Mesenchymal stem cell (in vitro differentiated cells and primary cell): ENCODE measurements at regions not wholly inside any gene's neighbourhood (a gene's known extent, or its start where the extent isn't known, plus 50 kb on each side); places are given as distances from the start of the nearest gene placed in this dataset.

Experiments used
- DNase-seq: peaks from one replicate; pipeline ENCODE4 v3.0.0-alpha.2; 2013
- H2AFZ ChIP-seq: one replicate; pipeline ENCODE4 v1.6.1; 2013; ENCODE audit warnings: low read depth, mild to moderate bottlenecking, control low read depth, inconsistent platforms, low read length, moderate library complexity
- H2AK5ac ChIP-seq: 2 replicates; pipeline ENCODE4 v1.6.1; 2013; ENCODE audit warnings: low read length, moderate library complexity, mild to moderate bottlenecking, inconsistent platforms; ENCODE audit not compliant: severe bottlenecking
- H2BK120ac ChIP-seq: one replicate; pipeline ENCODE4 v1.6.1; 2013; ENCODE audit warnings: low read depth, mild to moderate bottlenecking, inconsistent platforms, low read length, moderate library complexity
- H2BK12ac ChIP-seq, 2 experiments: one replicate each; pipeline ENCODE4 v1.6.1; 2013; ENCODE audit warnings: inconsistent platforms in 2 of 2, low read length in 2 of 2, mild to moderate bottlenecking in 2 of 2, moderate library complexity in 2 of 2, control low read depth in 1 of 2
- H2BK15ac ChIP-seq: one replicate; pipeline ENCODE4 v1.6.1; 2013; ENCODE audit warnings: mild to moderate bottlenecking, low read depth, inconsistent platforms; ENCODE audit not compliant: poor library complexity, severe bottlenecking
- H2BK5ac ChIP-seq: 2 replicates; pipeline ENCODE4 v1.6.1; 2013; ENCODE audit warnings: low read depth, mild to moderate bottlenecking, low read length, control low read depth, inconsistent platforms; ENCODE audit not compliant: poor library complexity, severe bottlenecking
- H3K14ac ChIP-seq, 2 experiments: one replicate each; pipeline ENCODE4 v1.6.1; 2013; ENCODE audit warnings: inconsistent platforms in 2 of 2, low read length in 2 of 2, control low read depth in 1 of 2, mild to moderate bottlenecking in 1 of 2, moderate library complexity in 1 of 2
- H3K18ac ChIP-seq, 2 experiments: one replicate each; pipeline ENCODE4 v1.6.1; 2013; ENCODE audit warnings: inconsistent platforms in 2 of 2, low read length in 2 of 2, control low read depth in 1 of 2, low read depth in 1 of 2, mild to moderate bottlenecking in 1 of 2
- H3K23ac ChIP-seq, 2 experiments: one replicate each; pipeline ENCODE4 v1.6.1; 2013; ENCODE audit warnings: inconsistent platforms in 2 of 2, low read length in 2 of 2, mild to moderate bottlenecking in 2 of 2, moderate library complexity in 2 of 2, control low read depth in 1 of 2
- H3K27ac ChIP-seq: 2 replicates; pipeline ENCODE4 v1.5.1; 2013; ENCODE audit warnings: mild to moderate bottlenecking, moderate library complexity, low read length, control low read depth, inconsistent platforms; ENCODE audit not compliant: poor library complexity, severe bottlenecking
- H3K27me3 ChIP-seq, 2 experiments: 2 replicates each; pipeline versions ENCODE4 v1.6.1 to v1.7.0; 2013; ENCODE audit warnings: low read length in 2 of 2, mild to moderate bottlenecking in 2 of 2, moderate library complexity in 2 of 2, control low read depth in 1 of 2, inconsistent platforms in 1 of 2; ENCODE audit not compliant: control insufficient read depth in 1 of 2, insufficient read depth in 1 of 2
- H3K36me3 ChIP-seq, 2 experiments: 2 replicates each; pipeline versions ENCODE4 v1.6.1 to v1.7.0; 2013; ENCODE audit warnings: low read length in 2 of 2, control low read depth in 1 of 2, inconsistent platforms in 1 of 2, low read depth in 1 of 2, mild to moderate bottlenecking in 1 of 2; ENCODE audit not compliant: insufficient read depth in 2 of 2, control insufficient read depth in 1 of 2
- H3K4ac ChIP-seq, 2 experiments: one replicate each; pipeline ENCODE4 v1.6.1; 2013; ENCODE audit warnings: inconsistent platforms in 2 of 2, low read length in 2 of 2, mild to moderate bottlenecking in 2 of 2, moderate library complexity in 2 of 2, control low read depth in 1 of 2, low read depth in 1 of 2
- H3K4me1 ChIP-seq: 2 replicates; pipeline ENCODE4 v1.6.1; 2013; ENCODE audit warnings: low read depth, low read length, control low read depth; ENCODE audit not compliant: control insufficient read depth, insufficient read depth
- H3K4me2 ChIP-seq: 2 replicates; pipeline ENCODE4 v1.6.1; 2013; ENCODE audit warnings: low read length, mild to moderate bottlenecking, inconsistent platforms; ENCODE audit not compliant: poor library complexity, severe bottlenecking
- H3K4me3 ChIP-seq, 2 experiments: 2 replicates each; pipeline versions ENCODE4 v1.5.1 to v1.7.0; 2013; ENCODE audit warnings: low read length in 2 of 2, mild to moderate bottlenecking in 2 of 2, control low read depth in 1 of 2, low read depth in 1 of 2; ENCODE audit not compliant: insufficient read depth in 1 of 2
- H3K79me1 ChIP-seq: replicated peaks from 2 replicates; pipeline ENCODE4 v1.6.1; 2013; ENCODE audit warnings: mild to moderate bottlenecking, control low read depth, low read length, inconsistent platforms; ENCODE audit not compliant: poor library complexity, severe bottlenecking
- H3K9ac ChIP-seq: 2 replicates; pipeline ENCODE4 v1.7.0; 2013; ENCODE audit warnings: mild to moderate bottlenecking, low read length, moderate library complexity
- H3K9me3 ChIP-seq: 2 replicates; pipeline ENCODE4 v1.7.0; 2013; ENCODE audit warnings: mild to moderate bottlenecking, low read length; ENCODE audit not compliant: control insufficient read depth
- H4K8ac ChIP-seq: one replicate; pipeline ENCODE4 v1.6.1; 2013; ENCODE audit warnings: inconsistent platforms, mild to moderate bottlenecking, low read length, moderate library complexity
- H4K91ac ChIP-seq: one replicate; pipeline ENCODE4 v1.6.1; 2013; ENCODE audit warnings: mild to moderate bottlenecking, low read length, inconsistent platforms
- WGBS: methylation state at CpG from one replicate; pipeline ENCODE4 v1.1.7; 2013; ENCODE audit warnings: mixed read lengths; 5-methylcytosine and 5-hydroxymethylcytosine counted together

DNA sequence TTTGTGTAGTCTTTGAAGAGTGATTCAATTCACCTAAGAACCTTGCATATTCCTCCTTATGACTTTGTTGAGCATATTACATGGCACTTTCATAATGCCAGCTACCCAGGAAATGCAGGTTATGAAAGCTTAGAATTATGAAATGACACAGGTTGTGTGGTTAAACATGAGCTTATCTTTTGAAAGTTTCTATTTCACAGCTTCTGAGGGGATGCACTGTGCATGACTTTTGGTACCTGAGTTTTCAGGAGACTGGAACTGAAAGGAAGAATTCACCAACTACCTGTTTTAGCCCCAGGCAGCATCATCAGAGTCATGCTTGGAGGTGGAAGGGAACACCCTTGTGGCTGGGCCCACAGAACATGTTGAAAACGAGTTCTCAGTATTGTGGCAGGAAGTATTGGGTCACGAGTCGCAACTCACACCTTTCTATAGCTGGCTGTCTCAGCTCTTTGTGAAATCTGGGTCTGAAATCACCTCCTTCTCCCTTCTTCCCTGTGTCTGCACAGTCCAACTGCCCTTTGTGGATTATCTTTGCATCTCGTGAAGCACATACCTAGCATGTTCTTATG is 228.2 kb downstream of the PTEN start:
- no peak for DNase-seq
- Histone ChIP-seq H3K4ac (no peak overlapping the region), H3K14ac (no peak overlapping the region), H3K23ac (no peak overlapping the region), H2BK12ac (no peak overlapping the region), H3K18ac (no peak overlapping the region), H3K36me3 (no peaks in the 10 kb centered on the region), H2BK5ac (no peak overlapping the region), H3K27me3 (peaks cover 0 to 4% of the 10 kb centered on the region in 2 experiments), H3K4me3 (no peak overlapping the region), H2AFZ (no peak overlapping the region), H3K27ac (no peak overlapping the region), H4K91ac (no peak overlapping the region), H3K4me2 (no peak overlapping the region), H3K9me3 (no peaks in the 10 kb centered on the region), H3K9ac (no peak overlapping the region), H4K8ac (no peak overlapping the region), H2BK15ac (no peak overlapping the region), H3K79me1 (no peaks in the 10 kb centered on the region), H3K4me1 (peaks cover 3% of the 10 kb centered on the region), H2BK120ac (no peak overlapping the region), H2AK5ac (no peak overlapping the region)
- 85% methylated on average over 4 of the region's 4 CpGs for WGBS

DNA sequence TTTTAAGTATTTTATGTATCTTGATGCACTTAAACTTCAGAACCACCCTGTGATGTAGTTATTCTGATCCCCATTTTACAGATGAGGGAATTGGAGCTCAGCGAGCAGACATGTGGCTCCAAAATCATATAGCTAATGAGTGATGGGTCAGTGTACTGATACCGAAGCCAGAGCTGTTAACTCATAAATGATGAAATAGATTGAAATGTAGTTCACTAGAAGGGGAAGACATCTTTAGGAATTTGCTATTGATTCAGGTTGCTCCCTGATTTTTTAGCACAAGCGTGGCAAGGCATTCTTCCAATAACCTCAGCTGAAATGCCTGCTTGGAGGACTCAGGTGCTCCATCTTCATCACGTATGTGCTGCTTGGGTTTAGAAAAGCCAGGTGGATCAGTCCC is 228.8 kb downstream of the PTEN start:
- H3K9ac ChIP-seq = no peak overlapping the region
- no peak overlapping the region for H3K27ac ChIP-seq
- no peak overlapping the region for H3K14ac ChIP-seq
- peaks cover 0 to 4% of the 10 kb centered on the region in 2 experiments for H3K27me3 ChIP-seq
- no peak overlapping the region for H3K4me3 ChIP-seq
- no peak overlapping the region for H4K8ac ChIP-seq
- H2AK5ac ChIP-seq = no peak overlapping the region
- H4K91ac ChIP-seq = no peak overlapping the region
- whole genome bisulfite sequencing = 96% methylated on average over 4 of the region's 4 CpGs
- no peaks in the 10 kb centered on the region for H3K79me1 ChIP-seq
- H2BK120ac ChIP-seq = no peak overlapping the region
- H3K18ac ChIP-seq = no peak overlapping the region
- H2AFZ ChIP-seq = no peak overlapping the region
- no peak overlapping the region for H2BK5ac ChIP-seq
- no peak overlapping the region for H2BK15ac ChIP-seq
- DNase-seq = no peak
- peaks cover 3% of the 10 kb centered on the region for H3K4me1 ChIP-seq
- H3K23ac ChIP-seq = no peak overlapping the region
- H3K4me2 ChIP-seq = no peak overlapping the region
- H2BK12ac ChIP-seq = no peak overlapping the region
- no peaks in the 10 kb centered on the region for H3K9me3 ChIP-seq
- no peaks in the 10 kb centered on the region for H3K36me3 ChIP-seq
- H3K4ac ChIP-seq = no peak overlapping the region

DNA sequence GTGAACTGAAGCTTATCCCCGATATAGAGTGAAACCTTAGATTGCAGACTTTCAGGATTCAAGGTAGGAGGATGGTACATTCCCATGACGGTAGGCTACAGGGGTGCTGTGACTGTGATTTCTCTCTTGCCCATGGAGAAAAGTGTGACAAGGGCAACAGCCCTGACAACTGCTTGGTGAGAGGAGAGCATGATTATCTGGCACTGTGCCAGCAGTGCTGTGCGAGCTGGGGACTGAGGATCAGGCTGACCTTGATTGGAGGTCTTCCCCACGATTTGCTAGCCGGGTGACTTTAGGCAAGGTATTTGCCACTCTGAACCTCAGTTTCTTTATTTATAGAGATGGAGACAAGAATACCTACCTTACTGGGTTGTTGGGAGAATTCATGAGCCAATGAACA is 229.5 kb downstream of the PTEN start:
- Histone ChIP-seq H2BK120ac (no peak overlapping the region), H3K27ac (no peak overlapping the region), H3K4me3 (no peak overlapping the region), H2BK5ac (no peak overlapping the region), H3K9me3 (no peaks in the 10 kb centered on the region), H3K9ac (no peak overlapping the region), H3K4ac (no peak overlapping the region), H2AFZ (no peak overlapping the region), H2AK5ac (no peak overlapping the region), H3K4me2 (no peak overlapping the region), H3K18ac (no peak overlapping the region), H3K23ac (no peak overlapping the region), H4K91ac (no peak overlapping the region), H3K14ac (no peak overlapping the region), H3K36me3 (no peaks in the 10 kb centered on the region), H4K8ac (no peak overlapping the region), H3K27me3 (peaks cover 0 to 4% of the 10 kb centered on the region in 2 experiments), H2BK15ac (no peak overlapping the region), H3K79me1 (no peaks in the 10 kb centered on the region), H2BK12ac (peak overlapping the region in 1 of 2 experiments; percentile 91), H3K4me1 (peaks cover 3% of the 10 kb centered on the region)
- 90% methylated on average over 3 of the region's 5 CpGs for WGBS
- DNase-seq = no peak

DNA sequence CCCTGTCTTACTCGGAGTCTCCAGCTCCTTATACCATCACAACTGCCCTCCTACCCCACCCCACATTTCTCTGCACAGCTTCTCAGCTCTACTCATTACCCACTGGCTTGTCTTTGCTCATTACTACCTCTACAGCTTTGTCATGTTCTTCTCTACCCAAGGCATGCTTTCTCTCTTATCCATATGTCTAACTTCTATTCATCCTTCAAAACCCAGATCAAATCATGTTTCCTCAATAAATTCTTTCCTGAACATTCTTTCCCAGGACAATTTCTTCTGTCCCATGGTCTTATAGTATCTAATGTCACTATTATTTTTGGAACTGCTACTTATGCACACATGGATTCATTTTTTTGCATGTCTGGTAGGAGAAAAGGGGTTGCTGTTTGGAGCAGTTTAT is 231.4 kb downstream of the PTEN start:
- Histone ChIP-seq H3K14ac (no peak overlapping the region), H3K4me2 (no peak overlapping the region), H2BK120ac (no peak overlapping the region), H3K23ac (no peak overlapping the region), H4K91ac (no peak overlapping the region), H3K9me3 (no peaks in the 10 kb centered on the region), H3K9ac (no peak overlapping the region), H3K27me3 (no peaks in the 10 kb centered on the region), H2BK12ac (no peak overlapping the region), H4K8ac (no peak overlapping the region), H3K79me1 (no peaks in the 10 kb centered on the region), H3K18ac (no peak overlapping the region), H2BK5ac (no peak overlapping the region), H2BK15ac (no peak overlapping the region), H3K27ac (no peak overlapping the region), H3K36me3 (no peaks in the 10 kb centered on the region), H3K4me1 (no peaks in the 10 kb centered on the region), H2AFZ (no peak overlapping the region), H3K4me3 (no peak overlapping the region), H2AK5ac (no peak overlapping the region), H3K4ac (no peak overlapping the region)
- no peak for DNase-seq
- 93% methylated on average over 1 of the region's 1 CpG for WGBS
